Uterus (tissue), 2 donors: ENCODE measurements at regions not wholly inside any gene's neighbourhood (a gene's known extent, or its start where the extent isn't known, plus 50 kb on each side); places are given as distances from the start of the nearest gene placed in this dataset.

Experiments used
- POLR2A ChIP-seq, 2 donors: fragments of 450-650 bp; IDR thresholded peaks; one replicate each; pipeline ENCODE4 v1.6.1; 2016; ENCODE audit warnings: antibody characterized with exemption in 2 of 2, mild to moderate bottlenecking in 1 of 2, moderate library complexity in 1 of 2
- TF ChIP-seq, protein P1 (sequence below), 4 experiments: fragments of 200-600 bp in 2 of 4; fragments of 450-650 bp in 2 of 4; sonication (generic) in 2 of 4; IDR thresholded peaks; one replicate each; pipeline ENCODE4 v1.5.1; 2016 to 2019; ENCODE audit warnings: antibody characterized with exemption in 4 of 4, mild to moderate bottlenecking in 2 of 4, moderate library complexity in 1 of 4

DNA sequence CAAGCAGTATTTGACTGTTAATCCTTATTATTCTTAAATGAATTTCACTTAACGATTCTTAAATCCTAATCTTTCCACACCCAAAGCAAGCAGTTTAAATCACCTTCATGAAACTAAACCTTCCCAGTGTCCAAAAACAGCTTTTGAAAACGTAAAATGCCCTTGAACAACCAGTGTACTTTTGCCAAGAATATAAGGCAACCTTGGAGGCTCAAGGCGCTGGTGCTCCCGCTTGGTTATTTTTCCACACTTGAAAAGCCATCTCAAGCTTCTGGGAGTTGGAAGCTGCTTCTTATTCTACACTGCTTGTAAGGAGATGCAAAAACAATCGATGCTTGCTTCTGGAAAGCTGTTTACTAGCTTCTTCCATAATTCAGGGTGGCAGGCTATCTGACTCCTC is 625.7 kb downstream of the HTR1B start:
- TF ChIP-seq, protein P1, sequence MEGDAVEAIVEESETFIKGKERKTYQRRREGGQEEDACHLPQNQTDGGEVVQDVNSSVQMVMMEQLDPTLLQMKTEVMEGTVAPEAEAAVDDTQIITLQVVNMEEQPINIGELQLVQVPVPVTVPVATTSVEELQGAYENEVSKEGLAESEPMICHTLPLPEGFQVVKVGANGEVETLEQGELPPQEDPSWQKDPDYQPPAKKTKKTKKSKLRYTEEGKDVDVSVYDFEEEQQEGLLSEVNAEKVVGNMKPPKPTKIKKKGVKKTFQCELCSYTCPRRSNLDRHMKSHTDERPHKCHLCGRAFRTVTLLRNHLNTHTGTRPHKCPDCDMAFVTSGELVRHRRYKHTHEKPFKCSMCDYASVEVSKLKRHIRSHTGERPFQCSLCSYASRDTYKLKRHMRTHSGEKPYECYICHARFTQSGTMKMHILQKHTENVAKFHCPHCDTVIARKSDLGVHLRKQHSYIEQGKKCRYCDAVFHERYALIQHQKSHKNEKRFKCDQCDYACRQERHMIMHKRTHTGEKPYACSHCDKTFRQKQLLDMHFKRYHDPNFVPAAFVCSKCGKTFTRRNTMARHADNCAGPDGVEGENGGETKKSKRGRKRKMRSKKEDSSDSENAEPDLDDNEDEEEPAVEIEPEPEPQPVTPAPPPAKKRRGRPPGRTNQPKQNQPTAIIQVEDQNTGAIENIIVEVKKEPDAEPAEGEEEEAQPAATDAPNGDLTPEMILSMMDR (IDR thresholded peaks at IDR 0.05) = no peak
- no peak for TF ChIP-seq POLR2A (IDR thresholded peaks at IDR 0.05)
